Body of pancreas (tissue), 4 donors: ENCODE measurements at regions not wholly inside any gene's neighbourhood (a gene's known extent, or its start where the extent isn't known, plus 50 kb on each side); places are given as distances from the start of the nearest gene placed in this dataset.

Experiments used
- ATAC-seq: fragments of 150-250 bp; one replicate; pipeline ENCODE4 v1.9.1; 2016
- DNase-seq, 4 donors: peaks; one replicate each; pipeline ENCODE4 v3.0.0-alpha.2; 2019
- H3K27ac ChIP-seq, 4 donors: fragments of 200-600 bp; sonication (generic); 1 replicate in 3 of 4; 2 replicates in 1 of 4; pipeline versions ENCODE4 v1.5.1 to v1.6.1; 2016 to 2019; ENCODE audit warnings: mild to moderate bottlenecking in 1 of 4, mixed read lengths in 1 of 4, moderate library complexity in 1 of 4
- H3K27me3 ChIP-seq, 2 donors: fragments of 200-600 bp; sonication (generic); one replicate each; pipeline ENCODE4 v1.6.0; 2016; ENCODE audit warnings: mild to moderate bottlenecking in 1 of 2
- H3K36me3 ChIP-seq, 2 donors: fragments of 200-600 bp; sonication (generic); replicated peaks in 1 of 2; 2 replicates each; pipeline ENCODE4 v1.5.1; 2016; ENCODE audit warnings: low read depth in 2 of 2; ENCODE audit not compliant: insufficient read depth in 1 of 2
- H3K4me1 ChIP-seq: fragments of 200-600 bp; sonication (generic); one replicate; pipeline ENCODE4 v1.6.0; 2016
- H3K4me3 ChIP-seq, 2 donors: fragments of 200-600 bp; sonication (generic); 1 replicate in 1 of 2; 2 replicates in 1 of 2; pipeline ENCODE4 v1.5.1; 2016 to 2019
- H3K9me3 ChIP-seq, 3 donors: fragments of 200-600 bp; sonication (generic); 1 replicate in 2 of 3; 2 replicates in 1 of 3; pipeline ENCODE4 v1.5.1; 2016
- POLR2A ChIP-seq, 3 donors: fragments of 450-650 bp; IDR thresholded peaks; one replicate each; pipeline ENCODE4 v1.6.1; 2016; ENCODE audit warnings: antibody characterized with exemption in 3 of 3, mild to moderate bottlenecking in 2 of 3
- WGBS, 2 donors: methylation state at CpG; one replicate each; pipeline ENCODE4 v1.1.5; 2017; 5-methylcytosine and 5-hydroxymethylcytosine counted together
- intact Hi-C: fragments of 100-400 bp; cut with DNase I; formaldehyde crosslinking; loops from one replicate; pipeline ENCODE4 v1.15.1; 2023
- TF ChIP-seq, protein P1 (sequence below), 7 experiments: fragments of 450-650 bp in 4 of 7; fragments of 200-600 bp in 3 of 7; sonication (generic) in 3 of 7; IDR thresholded peaks; one replicate each; pipeline ENCODE4 v1.5.1; 2016 to 2019; ENCODE audit warnings: antibody characterized with exemption in 7 of 7

- H3K27me3 ChIP-seq = no peaks in the 10 kb centered on the region
- no peaks in the 10 kb centered on the region for H3K4me1 ChIP-seq
- no peak for ATAC-seq
- no peak for TF ChIP-seq POLR2A (IDR thresholded peaks at IDR 0.05)
- TF ChIP-seq, protein P1, sequence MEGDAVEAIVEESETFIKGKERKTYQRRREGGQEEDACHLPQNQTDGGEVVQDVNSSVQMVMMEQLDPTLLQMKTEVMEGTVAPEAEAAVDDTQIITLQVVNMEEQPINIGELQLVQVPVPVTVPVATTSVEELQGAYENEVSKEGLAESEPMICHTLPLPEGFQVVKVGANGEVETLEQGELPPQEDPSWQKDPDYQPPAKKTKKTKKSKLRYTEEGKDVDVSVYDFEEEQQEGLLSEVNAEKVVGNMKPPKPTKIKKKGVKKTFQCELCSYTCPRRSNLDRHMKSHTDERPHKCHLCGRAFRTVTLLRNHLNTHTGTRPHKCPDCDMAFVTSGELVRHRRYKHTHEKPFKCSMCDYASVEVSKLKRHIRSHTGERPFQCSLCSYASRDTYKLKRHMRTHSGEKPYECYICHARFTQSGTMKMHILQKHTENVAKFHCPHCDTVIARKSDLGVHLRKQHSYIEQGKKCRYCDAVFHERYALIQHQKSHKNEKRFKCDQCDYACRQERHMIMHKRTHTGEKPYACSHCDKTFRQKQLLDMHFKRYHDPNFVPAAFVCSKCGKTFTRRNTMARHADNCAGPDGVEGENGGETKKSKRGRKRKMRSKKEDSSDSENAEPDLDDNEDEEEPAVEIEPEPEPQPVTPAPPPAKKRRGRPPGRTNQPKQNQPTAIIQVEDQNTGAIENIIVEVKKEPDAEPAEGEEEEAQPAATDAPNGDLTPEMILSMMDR (IDR thresholded peaks at IDR 0.05) = no peak
- no peaks in the 10 kb centered on the region for H3K36me3 ChIP-seq
- no peak overlapping the region for H3K4me3 ChIP-seq
- WGBS, 2 donors = 84 to 93% methylated on average over 1 of the region's 1 CpG
- no peaks in the 10 kb centered on the region for H3K9me3 ChIP-seq
- intact Hi-C loops = no loop called here
- H3K27ac ChIP-seq = no peak overlapping the region
- DNase-seq = no peak
These were observed 395.4 kb upstream of the TCF4 start for GRCh38 chr18:55983433-55983832.

DNA sequence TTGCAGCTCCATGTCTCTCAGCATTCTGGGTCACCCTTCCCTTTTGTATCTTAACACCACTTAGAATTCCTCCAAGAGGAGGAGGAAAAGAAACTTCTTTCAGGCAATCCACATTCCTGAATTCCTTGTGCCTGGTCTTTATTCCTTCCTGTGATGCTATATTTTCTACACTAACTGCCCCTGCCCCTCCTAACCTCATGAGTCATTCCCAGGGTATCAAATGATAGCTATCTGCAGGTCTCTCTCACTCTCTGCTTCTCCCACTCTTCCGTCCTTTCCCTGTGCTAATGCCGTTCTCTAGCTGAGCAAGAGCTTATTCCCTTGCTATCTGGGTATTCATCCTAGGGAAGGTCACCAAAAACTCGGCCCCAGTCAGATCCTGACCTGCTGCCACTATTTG lies 395.0 kb upstream of the TCF4 start:
- Histone ChIP-seq H3K27me3 (no peaks in the 10 kb centered on the region), H3K4me3 (no peak overlapping the region), H3K36me3 (no peaks in the 10 kb centered on the region), H3K4me1 (no peaks in the 10 kb centered on the region), H3K27ac (no peak overlapping the region), H3K9me3 (no peaks in the 10 kb centered on the region)
- WGBS, 2 donors = 70 to 73% methylated on average over 3 of the region's 3 CpGs
- DNase-seq (no peak), ATAC-seq (no peak)
- no peak for TF ChIP-seq POLR2A (IDR thresholded peaks at IDR 0.05)
- TF ChIP-seq, protein P1 (IDR thresholded peaks at IDR 0.05) = no peak
- intact Hi-C loops = no loop called here

- Histone ChIP-seq H3K9me3 (no peaks in the 10 kb centered on the region), H3K4me1 (no peaks in the 10 kb centered on the region), H3K36me3 (no peaks in the 10 kb centered on the region), H3K27ac (no peak overlapping the region), H3K27me3 (no peaks in the 10 kb centered on the region), H3K4me3 (no peak overlapping the region)
- intact Hi-C loops = no loop called here
- TF ChIP-seq, protein P1 (IDR thresholded peaks at IDR 0.05) = no peak
- DNase-seq (no peak), ATAC-seq (no peak)
- 85 to 91% methylated on average over 6 of the region's 6 CpGs for WGBS, 2 donors
These were observed 393.9 kb upstream of the TCF4 start for GRCh38 chr18:55981712-55982475.

- no peak overlapping the region for H3K27ac ChIP-seq
- intact Hi-C loops = no loop called here
- no peaks in the 10 kb centered on the region for H3K4me1 ChIP-seq
- H3K9me3 ChIP-seq = no peaks in the 10 kb centered on the region
- DNase-seq (no peak), ATAC-seq (no peak)
- no peaks in the 10 kb centered on the region for H3K27me3 ChIP-seq
- H3K4me3 ChIP-seq = no peak overlapping the region
- H3K36me3 ChIP-seq = no peaks in the 10 kb centered on the region
- TF ChIP-seq, protein P1 (IDR thresholded peaks at IDR 0.05) = no peak
- no peak for TF ChIP-seq POLR2A (IDR thresholded peaks at IDR 0.05)
- 75 to 79% methylated on average over 3 of the region's 3 CpGs for whole genome bisulfite sequencing, 2 donors
These were observed 386.5 kb upstream of the TCF4 start for GRCh38 chr18:55974521-55974920.

DNA sequence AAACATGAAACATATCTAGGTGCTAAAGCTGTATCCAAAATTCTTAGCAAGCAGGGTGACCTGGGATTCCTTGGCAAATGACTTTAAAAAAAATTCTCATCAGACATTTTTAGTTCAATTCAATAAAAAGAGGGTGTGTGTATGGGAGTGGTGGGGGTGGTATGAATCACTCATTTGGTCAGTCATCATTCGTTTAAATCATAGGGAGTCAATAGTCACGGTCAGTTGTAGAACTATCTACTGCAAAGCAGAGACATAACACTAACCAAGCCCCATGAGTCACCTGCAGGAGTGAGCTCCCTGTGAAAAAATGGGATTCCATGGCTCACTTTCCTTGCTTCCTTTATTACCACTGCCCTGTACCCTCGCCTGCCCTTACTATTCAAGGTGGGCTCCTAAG lies 380.6 kb upstream of the TCF4 start:
- Histone ChIP-seq H3K9me3 (no peaks in the 10 kb centered on the region), H3K27ac (no peak overlapping the region), H3K27me3 (no peaks in the 10 kb centered on the region), H3K4me1 (no peaks in the 10 kb centered on the region), H3K4me3 (no peak overlapping the region), H3K36me3 (no peaks in the 10 kb centered on the region)
- TF ChIP-seq, protein P1 (IDR thresholded peaks at IDR 0.05) = no peak
- TF ChIP-seq POLR2A (IDR thresholded peaks at IDR 0.05) = no peak
- 83 to 87% methylated on average over 3 of the region's 3 CpGs for WGBS, 2 donors
- DNase-seq (no peak), ATAC-seq (no peak)
- intact Hi-C loops = no loop called here
